ENCODE measurements at regions not wholly inside any gene's neighbourhood (a gene's known extent, or its start where the extent isn't known, plus 50 kb on each side); places are given as distances from the start of the nearest gene placed in this dataset.

GRCh38 chr18:56330366-56331110 is 307.9 kb downstream of the TXNL1 start:
- TF ChIP-seq CTCF (IDR thresholded peaks at IDR 0.05) (no peak), POLR2A (IDR thresholded peaks at IDR 0.05) (no peak)
